CD4-positive, alpha-beta T cell (primary cell): ENCODE measurements at regions not wholly inside any gene's neighbourhood (a gene's known extent, or its start where the extent isn't known, plus 50 kb on each side); places are given as distances from the start of the nearest gene placed in this dataset.

Experiments
- ATAC-seq: fragments of 200-7000 bp; cut with Tn5 transposase; one replicate; pipeline ENCODE4 v1.10.0; 2022; ENCODE audit warnings: mild to moderate bottlenecking; ENCODE audit not compliant: poor library complexity
- CTCF ChIA-PET: fragments of 350-600 bp; sonication (Branson Sonifier 250); formaldehyde crosslinking; loops from one replicate; lab custom pipeline; 2021; ENCODE audit warnings: antibody characterized with exemption, inconsistent platforms; lab: Charles Lee
- POLR2A ChIA-PET: fragments of 350-600 bp; sonication (Branson Sonifier 250); formaldehyde crosslinking; loops from one replicate; lab custom pipeline; 2021; ENCODE audit warnings: antibody characterized with exemption, inconsistent platforms; lab: Charles Lee
- DNase-seq, 14 experiments: peaks; one replicate each; pipeline ENCODE4 v3.0.0-alpha.2; 2013 to 2020; ENCODE audit warnings: mixed read lengths in 2 of 14
- H3K27ac ChIP-seq, 2 donors: one replicate each; pipeline versions ENCODE4 v1.5.1 to v1.7.0; 2013; ENCODE audit warnings: low read length in 2 of 2, low read depth in 1 of 2, mild to moderate bottlenecking in 1 of 2
- H3K27me3 ChIP-seq, 2 experiments: 1 replicate in 1 of 2; 2 replicates in 1 of 2; pipeline versions ENCODE4 v1.6.1 to v1.7.0; 2013; ENCODE audit warnings: low read length in 2 of 2, control low read depth in 1 of 2, mild to moderate bottlenecking in 1 of 2, moderate library complexity in 1 of 2; ENCODE audit not compliant: insufficient read depth in 2 of 2, control insufficient read depth in 1 of 2
- H3K36me3 ChIP-seq: one replicate; pipeline ENCODE4 v1.6.1; 2013; ENCODE audit warnings: low read length, control low read depth; ENCODE audit not compliant: insufficient read depth
- H3K4me1 ChIP-seq: one replicate; pipeline ENCODE4 v1.6.1; 2013; ENCODE audit warnings: low read length, control low read depth; ENCODE audit not compliant: insufficient read depth
- H3K4me3 ChIP-seq: one replicate; pipeline ENCODE4 v1.5.1; 2013; ENCODE audit warnings: mild to moderate bottlenecking, low read length, moderate library complexity
- H3K9me3 ChIP-seq, 2 experiments: 1 replicate in 1 of 2; 2 replicates in 1 of 2; pipeline versions ENCODE4 v1.6.1 to v1.7.0; 2013; ENCODE audit warnings: low read length in 2 of 2, mild to moderate bottlenecking in 2 of 2, control low read depth in 1 of 2, moderate library complexity in 1 of 2; ENCODE audit not compliant: control insufficient read depth in 1 of 2, insufficient read depth in 1 of 2
- H3K27ac Mint-ChIP-seq: one replicate; pipeline ENCODE4 v1.8.0; 2020; ENCODE audit warnings: mixed read lengths
- H3K27me3 Mint-ChIP-seq: one replicate; pipeline ENCODE4 v1.8.0; 2021; ENCODE audit warnings: mixed read lengths
- H3K36me3 Mint-ChIP-seq: one replicate; pipeline ENCODE4 v1.8.0; 2021; ENCODE audit warnings: low read depth, mixed read lengths
- H3K4me1 Mint-ChIP-seq: one replicate; pipeline ENCODE4 v1.8.0; 2021; ENCODE audit warnings: low read depth, mixed read lengths
- H3K4me3 Mint-ChIP-seq: one replicate; pipeline ENCODE4 v1.8.0; 2020; ENCODE audit warnings: mild to moderate bottlenecking, mixed read lengths
- H3K9me3 Mint-ChIP-seq: one replicate; pipeline ENCODE4 v1.8.0; 2020; ENCODE audit warnings: mixed read lengths
- CTCF ChIP-seq: fragments of 200-600 bp; IDR thresholded peaks from one replicate; pipeline ENCODE4 v1.8.0; 2022; ENCODE audit warnings: antibody characterized with exemption, mild to moderate bottlenecking
- intact Hi-C, 2 experiments: fragments of 100-400 bp; cut with DNase I in 1 of 2; cut with micrococcal nuclease in 1 of 2; formaldehyde crosslinking; loops; one replicate each; pipeline versions ENCODE4 v1.15.1 to v1.9.0; 2023 to 2025; cut with DNase I, micrococcal nuclease

- H3K27me3 ChIP-seq, result no peaks in the 10 kb centered on the region
- no peak for TF ChIP-seq CTCF
- no peaks in the 10 kb centered on the region for H3K4me1 ChIP-seq
- H3K9me3 ChIP-seq, result no peaks in the 10 kb centered on the region
- Mint-ChIP-seq H3K4me1 (no peaks in the 10 kb centered on the region), H3K27me3 (no peaks in the 10 kb centered on the region), H3K36me3 (no peaks in the 10 kb centered on the region), H3K4me3 (no peak overlapping the region), H3K9me3 (no peaks in the 10 kb centered on the region), H3K27ac (no peak overlapping the region)
- DNase-seq, result no peak
- intact Hi-C loops, result no loop called here
- H3K36me3 ChIP-seq, result no peaks in the 10 kb centered on the region
- ATAC-seq, result no peak
- H3K4me3 ChIP-seq, result no peak overlapping the region
- CTCF ChIA-PET, result no interaction called here
- POLR2A ChIA-PET, result no interaction called here
- H3K27ac ChIP-seq, result no peak overlapping the region
Observed at GRCh38 chr21:16162953-16163352, 433.2 kb downstream of the USP25 start.

- H3K36me3 Mint-ChIP-seq, result no peaks in the 10 kb centered on the region
- no peaks in the 10 kb centered on the region for H3K27me3 ChIP-seq
- intact Hi-C loops, result no loop called here
- H3K4me1 ChIP-seq, result no peaks in the 10 kb centered on the region
- H3K27me3 Mint-ChIP-seq, result no peaks in the 10 kb centered on the region
- TF ChIP-seq CTCF, result no peak
- ATAC-seq (no peak), DNase-seq (no peak)
- no peaks in the 10 kb centered on the region for H3K36me3 ChIP-seq
- no peak overlapping the region for H3K4me3 ChIP-seq
- CTCF ChIA-PET, result no interaction called here
- H3K9me3 Mint-ChIP-seq, result no peaks in the 10 kb centered on the region
- H3K9me3 ChIP-seq, result no peaks in the 10 kb centered on the region
- H3K4me1 Mint-ChIP-seq, result no peaks in the 10 kb centered on the region
- no peak overlapping the region for H3K27ac ChIP-seq
- H3K4me3 Mint-ChIP-seq, result no peak overlapping the region
- no peak overlapping the region for H3K27ac Mint-ChIP-seq
- POLR2A ChIA-PET, result no interaction called here
Observed at GRCh38 chr21:16169102-16169511, 439.3 kb downstream of the USP25 start.

- no peaks in the 10 kb centered on the region for H3K9me3 ChIP-seq
- no peaks in the 10 kb centered on the region for H3K36me3 ChIP-seq
- Mint-ChIP-seq H3K27me3 (no peaks in the 10 kb centered on the region), H3K4me3 (no peak overlapping the region), H3K4me1 (no peaks in the 10 kb centered on the region), H3K36me3 (no peaks in the 10 kb centered on the region), H3K27ac (no peak overlapping the region), H3K9me3 (no peaks in the 10 kb centered on the region)
- H3K27me3 ChIP-seq, result no peaks in the 10 kb centered on the region
- DNase-seq (no peak), ATAC-seq (no peak)
- H3K4me1 ChIP-seq, result no peaks in the 10 kb centered on the region
- intact Hi-C loops, result no loop called here
- POLR2A ChIA-PET, result no interaction called here
- no peak overlapping the region for H3K27ac ChIP-seq
- no peak overlapping the region for H3K4me3 ChIP-seq
- CTCF ChIA-PET, result no interaction called here
- no peak for TF ChIP-seq CTCF
Observed at GRCh38 chr21:16169779-16170178, 440.0 kb downstream of the USP25 start.
